Hematopoietic multipotent progenitor cell treated with erythropoietin and hydrocortisone succinate and interleukin-3 and kit ligand, for 17 days (in vitro differentiated cells): ENCODE measurements at regions not wholly inside any gene's neighbourhood (a gene's known extent, or its start where the extent isn't known, plus 50 kb on each side); places are given as distances from the start of the nearest gene placed in this dataset.

Experiments used
- DNase-seq: peaks from one replicate; pipeline ENCODE4 v3.0.0-alpha.2; 2015; ENCODE audit warnings: low spot score

DNA sequence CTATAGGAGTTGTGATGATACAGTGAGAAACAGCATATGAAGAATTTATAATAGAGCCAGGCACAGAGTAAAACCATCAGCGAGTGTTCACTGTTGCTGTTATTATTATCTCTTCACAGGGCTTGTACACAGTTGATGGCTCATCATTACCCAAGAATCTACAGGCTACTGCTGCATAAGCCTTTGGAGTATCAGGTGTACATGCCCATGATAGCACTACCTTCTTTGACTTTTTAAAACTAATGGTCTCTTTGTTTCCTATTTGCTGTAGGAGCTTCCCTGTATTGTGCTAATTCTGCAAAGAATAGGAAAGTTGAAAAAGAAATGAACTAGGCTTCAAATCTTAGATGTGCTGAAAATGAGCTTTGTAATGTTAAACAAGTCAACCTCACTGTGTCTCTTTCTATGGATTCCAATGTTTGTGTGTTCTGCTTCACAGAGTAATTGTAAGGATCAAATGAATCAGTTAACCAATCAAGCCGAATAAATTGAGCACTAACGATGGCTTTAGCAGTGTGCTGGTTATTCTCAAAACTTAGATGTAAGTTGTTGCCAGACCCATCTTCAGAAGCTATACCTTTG is 138.8 kb downstream of the TUSC7 start:
- no peak for DNase-seq

DNA sequence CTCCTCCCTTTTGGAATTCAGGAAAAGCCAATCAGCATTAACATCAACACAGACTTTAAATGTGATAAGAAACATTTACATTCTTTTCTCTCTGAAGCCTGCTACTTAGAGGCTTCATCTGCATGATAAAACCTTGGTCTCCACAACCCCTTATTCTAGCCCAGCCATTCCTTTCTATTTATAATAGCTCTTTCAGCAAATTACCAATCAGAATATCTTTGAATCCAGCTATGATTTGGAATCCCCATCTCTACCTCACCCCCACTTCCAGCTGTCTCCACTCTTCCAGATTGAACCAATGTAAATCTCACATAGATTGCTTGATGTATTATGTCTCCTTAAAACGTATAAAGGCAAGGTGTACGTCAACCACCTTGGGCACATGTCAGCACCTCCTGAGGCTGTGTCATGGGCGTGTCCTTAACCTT is 139.7 kb downstream of the TUSC7 start:
- DNase-seq, result no peak

DNA sequence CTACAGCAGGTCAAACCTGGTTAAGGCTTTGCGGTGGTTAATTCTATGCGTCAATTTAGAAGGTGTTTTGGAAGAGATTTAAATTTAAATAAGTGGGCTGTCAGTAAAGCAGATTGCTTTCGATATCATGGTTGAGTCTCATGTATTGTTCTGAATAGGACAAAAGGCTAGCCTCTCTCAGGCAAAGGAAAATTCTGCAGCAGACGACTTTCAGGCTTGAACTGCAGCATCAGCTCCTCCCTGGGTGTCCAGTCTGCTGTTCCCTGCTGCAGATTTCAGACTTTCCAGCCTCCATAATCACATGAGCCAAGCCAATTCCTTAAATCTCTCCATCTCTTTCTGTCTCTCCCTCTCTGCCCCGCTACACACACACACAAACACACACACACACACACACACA is 143.2 kb downstream of the TUSC7 start:
- DNase-seq, result no peak

DNA sequence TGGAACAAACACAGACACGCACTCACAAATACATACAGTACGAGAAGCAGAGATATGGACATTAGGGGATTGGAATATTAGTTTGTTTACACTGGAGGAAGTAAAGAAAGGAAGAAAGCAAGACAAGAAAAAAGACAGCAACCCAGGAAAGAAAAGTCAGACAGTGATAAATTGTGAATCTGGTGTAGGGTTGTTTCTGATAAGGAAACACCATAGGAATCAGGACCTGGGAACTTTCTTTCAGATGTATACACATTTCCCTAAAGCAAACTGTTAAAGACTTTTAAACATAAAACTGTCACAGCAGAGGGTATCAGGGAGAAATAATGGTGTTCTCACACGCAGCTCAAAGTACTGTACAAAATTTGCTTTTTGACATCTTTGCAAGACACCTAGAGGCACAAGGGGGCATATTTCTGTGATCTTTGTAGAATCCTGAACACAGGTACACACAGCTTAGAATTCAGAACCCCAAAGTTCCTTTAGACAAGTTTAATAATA is 153.7 kb downstream of the TUSC7 start:
- no peak for DNase-seq

DNA sequence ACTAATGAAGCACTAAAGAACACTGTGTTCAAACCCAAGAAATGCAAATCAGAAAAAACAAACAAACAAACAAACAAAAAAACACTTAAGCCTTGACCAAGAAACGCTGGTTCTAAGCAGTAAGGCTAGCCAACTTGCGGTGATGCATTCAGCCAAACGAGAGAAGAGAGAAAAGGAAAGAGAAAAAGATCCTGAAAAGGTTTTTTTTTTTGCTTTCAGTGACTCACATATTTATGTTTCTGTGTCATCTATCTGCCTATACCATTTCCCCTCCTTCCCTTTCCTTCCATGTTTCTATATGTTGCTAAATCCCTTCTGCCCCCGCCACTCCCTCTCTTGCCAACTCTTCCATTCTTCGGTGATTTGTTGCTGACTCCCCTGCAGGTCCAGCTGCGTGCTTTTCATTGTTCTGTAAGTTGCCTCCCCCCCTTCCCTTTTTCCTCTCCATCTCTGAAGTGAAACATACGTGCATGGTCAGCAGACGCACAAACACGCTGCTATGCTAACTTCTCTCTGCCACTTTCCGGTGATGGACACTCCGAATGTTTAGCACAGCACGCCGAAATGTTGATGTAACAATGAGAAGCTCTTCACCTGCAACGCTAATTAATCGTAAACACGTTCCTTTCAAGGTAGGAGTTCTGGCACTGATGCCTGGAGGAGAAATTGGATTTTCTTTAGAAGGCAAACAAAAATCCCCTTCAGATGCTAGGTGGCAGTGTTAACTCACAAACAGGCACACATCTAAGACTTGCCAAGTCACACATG is 154.4 kb downstream of the TUSC7 start:
- DNase-seq, result no peak

DNA sequence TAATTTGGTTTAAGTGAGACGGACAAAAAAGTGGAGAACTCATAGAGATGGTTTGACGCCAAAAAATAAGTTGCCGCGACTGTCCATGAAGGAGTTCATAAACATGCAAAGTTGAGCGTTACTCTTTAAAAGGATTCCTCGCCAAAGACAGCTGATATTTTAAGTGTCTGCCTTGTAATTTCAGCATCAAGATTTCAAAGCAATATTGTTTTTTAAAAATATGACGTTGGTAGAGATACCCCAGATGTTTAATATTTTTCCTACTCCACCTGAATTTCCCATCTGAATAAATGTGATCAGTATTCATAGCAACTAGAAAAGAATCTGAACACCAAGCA is 155.0 kb downstream of the TUSC7 start:
- no peak for DNase-seq

DNA sequence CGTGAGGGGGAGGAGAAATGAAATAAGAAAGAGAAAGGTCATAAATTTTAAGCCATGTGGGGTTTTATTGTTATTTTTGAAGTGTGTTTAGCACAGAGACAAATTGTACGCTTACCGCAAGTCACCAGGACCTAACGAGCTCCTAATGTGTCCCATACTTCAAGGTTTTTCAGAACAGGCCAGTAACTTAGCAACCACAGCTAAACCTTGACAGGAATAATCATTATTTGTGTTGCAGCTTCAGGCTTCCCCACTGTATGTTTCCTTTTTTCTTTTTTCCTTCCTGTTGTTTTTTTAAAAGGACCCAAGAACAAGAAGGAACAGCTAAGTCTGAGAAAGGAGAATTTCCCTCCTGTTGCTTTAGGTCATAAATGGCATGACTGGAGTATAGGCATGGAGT is 160.8 kb downstream of the TUSC7 start:
- DNase-seq, result no peak

DNA sequence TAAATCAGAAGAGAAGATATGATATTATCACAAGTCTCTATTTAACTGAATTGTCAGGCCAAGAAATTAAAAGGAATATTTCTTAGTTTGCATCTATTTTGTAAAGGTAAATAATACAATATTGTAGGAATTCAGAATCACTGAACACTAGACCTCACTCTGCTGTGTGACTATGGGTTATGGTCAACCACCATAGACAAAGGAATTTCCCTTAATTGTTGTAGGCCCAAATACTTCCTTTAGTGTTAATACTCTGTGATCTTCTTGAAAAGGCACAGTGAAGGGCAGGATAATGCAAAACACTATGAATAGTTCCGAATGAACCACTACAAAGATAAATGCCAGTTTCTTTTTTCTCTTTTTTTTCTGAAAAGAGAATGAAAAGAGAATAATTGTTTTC is 162.3 kb downstream of the TUSC7 start:
- no peak for DNase-seq

DNA sequence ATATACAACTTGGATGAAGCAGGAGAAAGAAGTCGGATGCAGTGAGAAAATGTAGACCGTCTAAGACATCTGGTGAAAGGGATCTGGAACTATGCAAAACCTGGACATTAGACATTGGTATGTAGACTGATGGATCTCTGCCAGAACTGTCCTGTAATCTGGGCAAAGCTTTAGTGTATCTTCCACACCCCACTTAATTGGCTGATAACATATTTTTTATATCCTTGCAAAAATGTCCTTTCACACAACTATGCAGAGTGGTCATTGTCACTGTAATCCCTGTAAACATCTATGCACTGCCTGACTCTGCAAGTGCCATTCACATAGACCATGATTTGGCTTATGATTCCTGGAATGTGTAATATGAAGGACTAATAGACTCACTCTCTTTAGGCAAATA is 163.1 kb downstream of the TUSC7 start:
- DNase-seq, result no peak

DNA sequence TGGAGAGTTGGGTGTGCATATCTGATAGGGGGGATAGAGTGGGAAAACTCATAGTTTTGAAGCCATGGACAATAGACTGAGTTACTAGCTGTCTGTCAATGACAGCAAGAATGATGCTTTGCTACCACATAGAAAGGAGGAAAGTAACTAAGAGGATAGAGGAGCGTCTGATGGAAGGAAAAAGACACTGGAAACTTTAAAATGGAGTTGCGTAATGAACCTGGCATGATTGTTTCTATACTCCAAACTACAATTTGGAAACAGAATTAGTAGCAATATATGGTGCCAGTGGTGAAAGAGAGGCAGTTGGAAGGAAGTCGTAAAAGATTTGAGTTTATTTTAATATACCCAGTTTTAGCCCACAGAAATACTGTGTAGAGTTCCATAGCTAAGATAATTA is 163.6 kb downstream of the TUSC7 start:
- DNase-seq, result no peak

DNA sequence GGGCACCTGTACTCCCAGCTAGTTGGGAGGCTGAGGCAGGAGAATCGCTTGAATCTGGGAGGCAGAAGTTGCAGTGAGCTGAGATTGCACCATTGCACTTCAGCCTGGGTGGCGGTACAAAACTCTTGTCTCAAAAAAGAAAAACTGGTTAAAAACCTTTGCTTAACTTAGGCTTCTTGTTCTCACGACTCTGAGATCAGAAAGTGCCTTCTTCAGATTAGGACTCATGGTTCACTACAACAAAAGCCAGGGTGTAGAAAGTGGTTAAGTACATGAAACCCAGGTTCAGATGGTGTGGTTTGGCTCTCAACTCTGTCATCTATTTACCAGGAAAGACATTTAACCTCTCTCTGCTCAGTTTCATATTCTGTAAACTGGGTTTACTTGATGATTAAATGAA is 168.4 kb downstream of the TUSC7 start:
- no peak for DNase-seq

DNA sequence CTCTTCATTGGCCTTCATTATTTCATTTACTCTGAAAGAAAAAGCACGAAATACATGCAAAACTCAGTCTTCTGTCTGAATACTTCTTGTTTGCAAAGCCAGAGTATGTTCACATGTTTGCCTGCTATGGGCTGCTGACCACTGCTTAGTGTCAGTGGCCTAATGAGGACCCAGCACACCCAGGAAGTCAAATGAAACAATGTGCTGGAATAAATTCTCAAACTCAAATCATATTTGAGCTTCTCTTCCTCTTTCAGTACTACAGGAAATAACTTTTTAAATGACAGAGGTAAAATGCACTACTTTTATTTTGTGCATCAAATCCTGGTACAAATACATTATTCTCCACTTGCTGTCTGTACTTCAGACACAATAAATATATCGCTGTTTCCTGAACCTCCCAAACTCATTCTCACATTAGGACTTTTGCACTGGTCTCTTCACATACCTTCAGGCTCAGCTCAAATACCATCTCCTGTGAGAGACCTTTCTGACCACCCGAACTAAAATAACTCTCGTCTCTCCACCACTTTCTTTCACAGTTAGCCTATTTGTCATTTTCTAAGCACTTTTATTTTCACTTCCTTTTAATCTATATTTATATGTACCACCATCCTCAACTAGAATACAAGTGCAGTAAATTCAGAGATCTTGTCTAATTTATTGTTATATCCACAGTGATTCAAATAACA is 176.8 kb downstream of the TUSC7 start:
- no peak for DNase-seq

DNA sequence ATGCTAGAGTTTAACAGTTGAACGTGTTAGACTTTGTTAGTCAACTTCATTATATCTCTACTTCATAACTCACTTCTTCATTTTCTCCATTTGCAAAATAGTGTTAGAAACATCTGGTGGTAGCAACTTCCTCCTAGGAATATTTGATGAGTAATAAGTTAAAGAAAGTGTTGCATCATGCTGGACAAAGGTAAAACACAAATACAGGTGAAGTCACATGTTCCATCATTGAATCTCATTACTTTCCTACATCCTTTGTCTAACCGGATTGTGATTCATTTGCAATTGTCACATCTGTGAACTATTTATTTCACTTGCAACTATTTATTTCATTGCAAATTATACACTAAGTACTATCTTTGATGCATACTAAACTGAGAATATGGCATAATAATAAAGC is 186.5 kb downstream of the TUSC7 start:
- no peak for DNase-seq

DNA sequence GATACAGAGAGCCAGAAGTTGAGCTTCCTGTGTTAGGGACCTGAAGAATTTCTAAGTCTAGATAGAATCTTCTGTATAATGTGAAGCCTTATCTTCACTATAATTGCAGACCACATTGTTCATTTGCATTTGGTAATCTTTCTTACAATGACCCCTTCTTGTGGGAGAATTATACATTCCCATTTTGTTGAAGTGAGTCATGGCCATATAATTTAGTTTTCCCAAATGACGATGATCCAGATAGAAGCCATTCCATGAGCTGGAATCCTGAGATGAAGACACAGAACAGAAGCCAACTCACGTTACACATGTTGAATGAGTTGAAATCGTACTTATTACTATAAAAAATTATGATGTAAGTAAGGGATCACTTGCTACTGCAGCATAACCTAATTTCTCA is 187.8 kb downstream of the TUSC7 start:
- DNase-seq, result no peak

DNA sequence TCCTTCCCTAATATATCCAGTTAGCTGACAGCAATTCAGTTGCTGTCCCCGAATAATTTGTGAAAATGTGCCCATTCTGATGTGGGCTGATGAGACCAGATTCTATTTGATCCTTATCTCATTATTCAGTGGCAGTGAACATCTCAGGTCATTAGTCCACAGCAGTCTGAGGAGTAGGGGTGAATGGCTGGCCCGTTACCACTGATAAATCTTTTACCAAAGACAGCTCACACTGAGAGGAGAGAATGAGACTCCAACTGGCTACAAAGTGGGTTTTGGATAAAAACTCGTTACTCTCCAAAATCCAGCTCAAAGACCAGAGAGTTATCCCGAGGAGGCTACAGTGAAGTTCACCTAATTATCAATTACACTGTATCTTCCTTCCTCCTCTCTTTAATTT is 189.7 kb downstream of the TUSC7 start:
- DNase-seq, result no peak

DNA sequence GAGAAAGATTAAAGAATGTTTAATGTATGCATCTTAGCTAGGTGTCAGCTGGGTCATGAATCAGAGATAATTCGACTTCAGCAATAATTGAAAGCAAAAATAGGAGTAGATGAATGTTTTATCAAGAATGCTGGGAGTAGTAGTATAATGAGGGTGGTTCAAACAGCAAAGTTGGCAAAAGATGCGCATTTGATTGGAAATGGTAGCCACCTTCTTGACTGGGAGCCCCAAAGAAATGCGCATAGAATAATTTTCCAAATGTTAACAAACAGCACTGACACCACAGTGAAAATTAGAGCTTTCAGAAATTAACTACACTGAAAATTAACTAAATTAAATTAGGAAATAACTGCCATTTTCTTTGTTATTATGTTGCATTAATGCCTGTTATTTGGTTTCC is 195.8 kb downstream of the TUSC7 start:
- DNase-seq, result no peak

DNA sequence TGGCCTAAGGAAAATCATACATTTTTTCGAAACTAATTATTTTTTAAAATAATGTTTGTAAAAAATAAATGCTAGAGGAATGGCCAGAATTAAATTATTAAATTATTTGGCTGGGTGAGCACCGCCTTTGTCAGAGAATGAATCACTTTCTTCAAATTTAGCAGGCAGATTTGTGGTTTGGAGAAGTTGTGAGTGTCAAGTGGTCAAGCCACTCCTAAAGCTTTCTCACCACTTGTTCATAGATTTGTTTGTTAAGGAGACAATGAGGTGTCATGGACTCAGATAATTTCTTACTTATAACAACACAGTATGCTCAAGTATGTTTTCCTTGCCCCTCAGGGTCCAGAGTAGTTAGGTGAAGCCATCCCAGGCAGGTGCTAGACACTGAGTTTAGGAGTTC is 196.2 kb downstream of the TUSC7 start:
- no peak for DNase-seq

DNA sequence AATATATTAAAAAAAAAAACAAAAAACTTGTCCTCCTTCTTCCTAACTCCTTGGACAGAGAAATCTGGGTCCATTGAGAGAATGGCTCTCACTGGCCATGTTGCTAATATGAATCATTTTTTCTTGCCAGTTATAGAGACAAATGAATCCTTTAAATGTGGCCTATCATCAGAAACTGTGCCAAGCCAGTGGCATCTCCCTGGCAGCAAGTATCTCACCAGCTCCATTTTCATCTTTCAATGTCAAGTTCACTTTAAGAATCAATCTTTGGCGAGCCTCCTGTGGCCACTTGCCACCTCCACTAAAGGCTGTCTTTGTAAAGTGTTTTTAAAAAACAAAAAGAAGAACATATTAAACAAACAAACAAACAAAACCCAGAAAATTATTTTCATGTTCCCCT is 202.5 kb downstream of the TUSC7 start:
- DNase-seq, result no peak

DNA sequence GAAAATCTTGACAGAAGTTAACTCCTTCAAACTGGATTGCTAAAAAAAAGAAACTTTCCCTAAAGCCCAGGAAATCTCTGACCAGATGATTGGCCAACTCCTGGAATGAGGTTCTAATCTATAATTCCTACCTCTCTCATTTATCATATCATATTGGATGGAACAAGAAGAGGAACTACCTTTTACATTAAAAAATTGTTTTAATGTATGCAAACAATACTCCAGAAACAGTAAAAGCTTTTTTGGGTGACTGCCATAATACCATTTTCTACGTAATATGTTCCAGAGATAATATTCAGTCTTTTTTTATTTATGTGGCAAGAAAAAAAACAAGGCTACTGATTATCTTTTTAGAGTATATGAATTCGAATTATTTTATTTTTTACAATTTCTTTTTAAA is 204.4 kb downstream of the TUSC7 start:
- DNase-seq, result no peak

DNA sequence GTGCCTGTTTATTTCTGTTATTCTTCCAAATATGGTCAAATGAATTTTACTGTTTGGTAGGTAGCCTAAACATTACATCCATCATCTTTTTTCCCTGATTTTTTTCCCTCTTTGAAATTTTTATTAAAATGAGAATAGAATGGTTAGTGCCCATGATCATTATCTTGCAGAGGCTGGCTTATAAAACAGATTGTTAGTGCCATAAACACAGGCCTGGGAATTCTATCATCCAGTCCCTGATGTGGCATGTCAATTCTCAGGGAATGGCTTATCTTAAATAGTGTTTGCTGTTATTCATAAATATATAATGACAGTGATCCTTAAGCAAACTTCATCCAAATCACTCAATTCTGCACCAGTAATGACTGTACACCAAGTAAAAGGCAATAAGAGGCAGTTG is 207.3 kb downstream of the TUSC7 start:
- no peak for DNase-seq

DNA sequence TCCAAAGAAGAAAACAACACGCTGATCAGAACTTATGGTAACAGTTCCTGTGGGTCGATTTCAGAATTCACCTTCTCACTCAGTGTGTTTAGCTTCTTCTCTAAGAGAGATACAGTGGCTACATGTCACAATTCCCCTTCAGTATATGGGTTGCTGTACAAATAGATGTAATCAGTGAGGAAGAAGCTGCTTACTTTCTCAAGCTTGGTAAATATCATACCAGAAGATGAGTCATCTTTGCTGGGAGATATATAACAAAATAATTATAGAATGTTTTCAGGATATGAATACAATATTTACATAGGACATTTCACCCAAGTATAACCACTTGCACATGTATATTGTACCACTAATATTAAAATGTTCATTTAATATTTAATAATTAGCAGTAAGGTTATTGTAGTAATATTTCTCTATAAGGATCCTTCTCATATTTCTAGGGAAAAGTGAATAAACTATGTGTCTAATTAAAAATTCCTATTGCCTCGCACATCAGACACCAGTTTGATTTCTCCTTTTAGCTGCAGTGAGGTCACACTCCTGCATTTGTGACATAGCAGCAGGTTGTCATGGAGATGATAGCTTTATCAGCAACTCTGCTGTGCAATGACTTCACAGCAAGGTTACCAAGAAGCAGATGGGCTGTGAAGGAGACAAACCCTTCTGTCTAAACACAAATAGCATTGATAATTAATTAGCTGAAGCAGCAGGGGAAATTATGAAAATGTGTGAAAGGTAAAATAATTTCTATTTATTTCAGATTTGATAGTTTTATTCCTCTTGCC is 211.4 kb downstream of the TUSC7 start:
- no peak for DNase-seq

DNA sequence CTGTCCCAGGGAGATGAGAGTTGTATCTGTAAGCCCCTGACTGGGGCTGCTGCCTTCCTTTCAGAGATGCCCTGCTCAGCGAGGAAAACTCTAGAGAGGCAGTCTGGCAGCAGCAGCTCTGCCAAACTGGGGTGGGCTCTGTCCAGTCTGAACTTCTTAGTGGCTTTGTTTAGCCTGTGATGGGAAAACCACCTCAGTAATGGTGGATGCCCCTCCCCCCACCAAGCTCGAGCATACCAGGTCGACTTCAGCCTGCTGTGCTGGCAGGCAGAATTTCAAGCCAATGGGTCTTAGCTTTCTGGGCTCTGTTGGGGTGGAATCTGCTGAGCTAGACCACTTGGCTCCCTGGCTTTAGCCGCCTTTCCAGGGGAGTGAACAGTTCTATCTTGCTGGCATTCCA is 218.3 kb downstream of the TUSC7 start:
- no peak for DNase-seq
